ENCODE measurements at regions not wholly inside any gene's neighbourhood (a gene's known extent, or its start where the extent isn't known, plus 50 kb on each side); places are given as distances from the start of the nearest gene placed in this dataset.

- WGBS, 2 donors (ENCODE audit: low coverage in 1 of 2) = 48 to 80% methylated on average over 4 of the region's 4 CpGs
- ATAC-seq = no peak
- Histone ChIP-seq H3K4me3 (no peak overlapping the region), H3K36me3 (no peaks in the 10 kb centered on the region), H3K9me3 (no peaks in the 10 kb centered on the region), H3K27me3 (no peaks in the 10 kb centered on the region), H3K4me1 (no peaks in the 10 kb centered on the region), H3K27ac (no peak overlapping the region)
- no peak for TF ChIP-seq POLR2AphosphoS5 (IDR thresholded peaks at IDR 0.05)
- TF ChIP-seq POLR2A (IDR thresholded peaks at IDR 0.05) = no peak
These were observed 72.3 kb upstream of the TNPO1 start for GRCh38 chr5:72744136-72744535.

GRCh38 chr5:72741805-72742204 lies 74.7 kb upstream of the TNPO1 start:
- no peaks in the 10 kb centered on the region for H3K36me3 ChIP-seq
- H3K4me3 ChIP-seq = no peak overlapping the region
- H3K4me1 ChIP-seq = no peaks in the 10 kb centered on the region
- TF ChIP-seq POLR2AphosphoS5 (IDR thresholded peaks at IDR 0.05) = no peak
- TF ChIP-seq, protein P1, sequence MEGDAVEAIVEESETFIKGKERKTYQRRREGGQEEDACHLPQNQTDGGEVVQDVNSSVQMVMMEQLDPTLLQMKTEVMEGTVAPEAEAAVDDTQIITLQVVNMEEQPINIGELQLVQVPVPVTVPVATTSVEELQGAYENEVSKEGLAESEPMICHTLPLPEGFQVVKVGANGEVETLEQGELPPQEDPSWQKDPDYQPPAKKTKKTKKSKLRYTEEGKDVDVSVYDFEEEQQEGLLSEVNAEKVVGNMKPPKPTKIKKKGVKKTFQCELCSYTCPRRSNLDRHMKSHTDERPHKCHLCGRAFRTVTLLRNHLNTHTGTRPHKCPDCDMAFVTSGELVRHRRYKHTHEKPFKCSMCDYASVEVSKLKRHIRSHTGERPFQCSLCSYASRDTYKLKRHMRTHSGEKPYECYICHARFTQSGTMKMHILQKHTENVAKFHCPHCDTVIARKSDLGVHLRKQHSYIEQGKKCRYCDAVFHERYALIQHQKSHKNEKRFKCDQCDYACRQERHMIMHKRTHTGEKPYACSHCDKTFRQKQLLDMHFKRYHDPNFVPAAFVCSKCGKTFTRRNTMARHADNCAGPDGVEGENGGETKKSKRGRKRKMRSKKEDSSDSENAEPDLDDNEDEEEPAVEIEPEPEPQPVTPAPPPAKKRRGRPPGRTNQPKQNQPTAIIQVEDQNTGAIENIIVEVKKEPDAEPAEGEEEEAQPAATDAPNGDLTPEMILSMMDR (IDR thresholded peaks at IDR 0.05) = no peak
- no peak for TF ChIP-seq EP300 (IDR thresholded peaks at IDR 0.05)
- no peak for TF ChIP-seq POLR2A (IDR thresholded peaks at IDR 0.05)
- no peak for ATAC-seq
- H3K27ac ChIP-seq = no peak overlapping the region
- no peaks in the 10 kb centered on the region for H3K9me3 ChIP-seq
- H3K27me3 ChIP-seq = no peaks in the 10 kb centered on the region

- ATAC-seq = no peak
- TF ChIP-seq POLR2AphosphoS5 (IDR thresholded peaks at IDR 0.05) = no peak
- no peak for TF ChIP-seq POLR2A (IDR thresholded peaks at IDR 0.05)
- TF ChIP-seq, protein P1 (IDR thresholded peaks at IDR 0.05) = no peak
- TF ChIP-seq EP300 (IDR thresholded peaks at IDR 0.05) = no peak
- Histone ChIP-seq H3K27ac (no peak overlapping the region), H3K27me3 (no peaks in the 10 kb centered on the region), H3K36me3 (no peaks in the 10 kb centered on the region), H3K9me3 (peaks cover 0 to 8% (median 0%) of the 10 kb centered on the region in 3 donors), H3K4me3 (no peak overlapping the region), H3K4me1 (no peaks in the 10 kb centered on the region)
- 74 to 88% methylated on average over 4 of the region's 4 CpGs for WGBS, 2 donors (ENCODE audit: low coverage in 1 of 2)
These were observed 82.7 kb upstream of the TNPO1 start for GRCh38 chr5:72733810-72734209.

GRCh38 chr5:72723581-72723980 lies 92.9 kb upstream of the TNPO1 start:
- H3K9me3 ChIP-seq = peaks cover 0 to 2% (median 0%) of the 10 kb centered on the region in 3 donors
- H3K27me3 ChIP-seq = peaks cover 4% of the 10 kb centered on the region

GRCh38 chr5:72722792-72723452 lies 93.5 kb upstream of the TNPO1 start:
- Histone ChIP-seq H3K36me3 (no peaks in the 10 kb centered on the region), H3K27ac (no peak overlapping the region), H3K9me3 (no peaks in the 10 kb centered on the region), H3K27me3 (peaks cover 4% of the 10 kb centered on the region), H3K4me1 (no peaks in the 10 kb centered on the region), H3K4me3 (no peak overlapping the region)
- no peak for ATAC-seq
- TF ChIP-seq POLR2AphosphoS5 (IDR thresholded peaks at IDR 0.05) (no peak), EP300 (IDR thresholded peaks at IDR 0.05) (no peak), POLR2A (IDR thresholded peaks at IDR 0.05) (no peak)
- TF ChIP-seq, protein P1 (IDR thresholded peaks at IDR 0.05) = no peak
- WGBS, 2 donors (ENCODE audit: low coverage in 1 of 2) = 61 to 71% methylated on average over 4 to 5 of the region's 5 CpGs

More at GRCh38 chr5:72723581-72723980, 92.9 kb upstream of the TNPO1 start:
- no peaks in the 10 kb centered on the region for H3K4me1 ChIP-seq
- H3K4me3 ChIP-seq = no peak overlapping the region
- no peak for TF ChIP-seq POLR2A (IDR thresholded peaks at IDR 0.05)
- TF ChIP-seq POLR2AphosphoS5 (IDR thresholded peaks at IDR 0.05) = no peak
- TF ChIP-seq EP300 (IDR thresholded peaks at IDR 0.05) = no peak
- TF ChIP-seq, protein P1 (IDR thresholded peaks at IDR 0.05) = no peak
- ATAC-seq = no peak
- H3K27ac ChIP-seq = no peak overlapping the region
- no peaks in the 10 kb centered on the region for H3K36me3 ChIP-seq

All from gastroesophageal sphincter (tissue), 4 donors.